MM.1S (cell line): ENCODE measurements at regions not wholly inside any gene's neighbourhood (a gene's known extent, or its start where the extent isn't known, plus 50 kb on each side); places are given as distances from the start of the nearest gene placed in this dataset.

Experiments
- DNase-seq: peaks from one replicate; pipeline ENCODE4 v3.0.0-alpha.2; 2015
- H2AFZ ChIP-seq: fragments of 300-600 bp; sonication (generic); 2 replicates; pipeline ENCODE4 v1.6.0; 2016; ENCODE audit warnings: antibody characterized with exemption, low read length
- H3F3A ChIP-seq: fragments of 300-600 bp; sonication (generic); 2 replicates; pipeline ENCODE4 v1.6.1; 2016; ENCODE audit warnings: mild to moderate bottlenecking, antibody characterized with exemption, low read length, moderate library complexity, mixed read lengths; ENCODE audit not compliant: insufficient read depth
- H3K27ac ChIP-seq: fragments of 300-600 bp; sonication (generic); 2 replicates; pipeline ENCODE4 v1.5.1; 2016; ENCODE audit warnings: mild to moderate bottlenecking, low read length
- H3K27me3 ChIP-seq: fragments of 300-600 bp; sonication (generic); replicated peaks from 2 replicates; pipeline ENCODE4 v1.6.0; 2016; ENCODE audit warnings: low read length; ENCODE audit not compliant: insufficient read depth
- H3K36me3 ChIP-seq: fragments of 300-600 bp; sonication (generic); replicated peaks from 2 replicates; pipeline ENCODE4 v1.6.1; 2016; ENCODE audit warnings: mild to moderate bottlenecking, low read length, mixed read lengths; ENCODE audit not compliant: insufficient read depth
- H3K4me1 ChIP-seq: fragments of 300-600 bp; sonication (generic); 2 replicates; pipeline ENCODE4 v1.6.1; 2016; ENCODE audit warnings: low read length, mixed read lengths
- H3K4me2 ChIP-seq: fragments of 300-600 bp; sonication (generic); 2 replicates; pipeline ENCODE4 v1.6.0; 2016; ENCODE audit warnings: low read depth, low read length
- H3K4me3 ChIP-seq: fragments of 300-600 bp; sonication (generic); 2 replicates; pipeline ENCODE4 v1.5.1; 2016; ENCODE audit warnings: low read length, mixed read lengths
- H3K79me2 ChIP-seq: fragments of 300-600 bp; sonication (generic); 2 replicates; pipeline ENCODE4 v1.6.1; 2016; ENCODE audit warnings: mixed run types, low read length, mixed read lengths
- H3K9ac ChIP-seq: fragments of 300-600 bp; sonication (generic); 2 replicates; pipeline ENCODE4 v1.6.1; 2016; ENCODE audit warnings: low read length, mixed read lengths
- H3K9me2 ChIP-seq: fragments of 300-600 bp; sonication (generic); replicated peaks from 2 replicates; pipeline ENCODE4 v1.6.1; 2016; ENCODE audit warnings: mild to moderate bottlenecking, low read length, mixed read lengths; ENCODE audit not compliant: insufficient read depth
- H3K9me3 ChIP-seq: fragments of 300-600 bp; sonication (generic); replicated peaks from 2 replicates; pipeline ENCODE4 v1.6.1; 2016; ENCODE audit warnings: mild to moderate bottlenecking, low read length, mixed read lengths; ENCODE audit not compliant: insufficient read depth
- H4K20me1 ChIP-seq: fragments of 300-600 bp; sonication (generic); 2 replicates; pipeline ENCODE4 v1.6.1; 2016; ENCODE audit warnings: mild to moderate bottlenecking, low read length, moderate library complexity, mixed read lengths; ENCODE audit not compliant: insufficient read depth
- EZH2 ChIP-seq: fragments of 300-600 bp; sonication (generic); optimal IDR thresholded peaks from 2 replicates; pipeline ENCODE3; 2017; ENCODE audit warnings: low read depth, mild to moderate bottlenecking, antibody characterized with exemption, low read length, mixed read lengths
- EZH2phosphoT487 ChIP-seq: fragments of 300-600 bp; sonication (generic); IDR thresholded peaks from 2 replicates; pipeline ENCODE4 v1.6.1; 2018; ENCODE audit warnings: antibody characterized with exemption, low read length
- TF ChIP-seq, protein P1 (sequence below): fragments of 300-600 bp; sonication (generic); IDR thresholded peaks from 2 replicates; pipeline ENCODE4 v1.5.1; 2016; ENCODE audit warnings: antibody characterized with exemption, low read length, mixed read lengths

DNA sequence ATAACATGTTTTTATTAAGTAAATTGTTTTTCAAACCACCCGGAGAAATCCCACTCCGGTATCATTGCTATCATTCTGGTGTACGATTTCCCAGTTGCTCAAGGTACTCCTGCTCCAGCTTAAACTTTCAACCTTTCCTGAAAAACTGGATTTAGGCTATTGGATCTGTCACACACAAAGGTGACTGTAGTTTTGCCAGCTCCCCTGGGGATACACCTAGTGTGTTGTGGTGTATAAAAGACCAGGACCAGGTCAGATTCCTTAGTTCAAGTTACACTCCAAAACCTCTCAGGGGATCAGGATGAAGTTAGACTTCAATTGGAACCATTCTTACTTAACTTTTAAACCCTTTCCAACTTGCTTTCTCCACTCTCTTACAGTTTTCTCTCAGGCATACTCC lies 303.9 kb downstream of the NOVA1 start:
- H3K27ac ChIP-seq, result no peak overlapping the region
- H3K4me3 ChIP-seq, result no peak overlapping the region
- no peaks in the 10 kb centered on the region for H3K79me2 ChIP-seq
- no peak overlapping the region for H3K9ac ChIP-seq
- DNase-seq, result no peak
- H3K27me3 ChIP-seq, result no peaks in the 10 kb centered on the region
- no peaks in the 10 kb centered on the region for H3K36me3 ChIP-seq
- H4K20me1 ChIP-seq, result no peaks in the 10 kb centered on the region
- no peak overlapping the region for H2AFZ ChIP-seq
- H3K9me2 ChIP-seq, result no peaks in the 10 kb centered on the region
- TF ChIP-seq EZH2phosphoT487, result no peak
- TF ChIP-seq, protein P1, sequence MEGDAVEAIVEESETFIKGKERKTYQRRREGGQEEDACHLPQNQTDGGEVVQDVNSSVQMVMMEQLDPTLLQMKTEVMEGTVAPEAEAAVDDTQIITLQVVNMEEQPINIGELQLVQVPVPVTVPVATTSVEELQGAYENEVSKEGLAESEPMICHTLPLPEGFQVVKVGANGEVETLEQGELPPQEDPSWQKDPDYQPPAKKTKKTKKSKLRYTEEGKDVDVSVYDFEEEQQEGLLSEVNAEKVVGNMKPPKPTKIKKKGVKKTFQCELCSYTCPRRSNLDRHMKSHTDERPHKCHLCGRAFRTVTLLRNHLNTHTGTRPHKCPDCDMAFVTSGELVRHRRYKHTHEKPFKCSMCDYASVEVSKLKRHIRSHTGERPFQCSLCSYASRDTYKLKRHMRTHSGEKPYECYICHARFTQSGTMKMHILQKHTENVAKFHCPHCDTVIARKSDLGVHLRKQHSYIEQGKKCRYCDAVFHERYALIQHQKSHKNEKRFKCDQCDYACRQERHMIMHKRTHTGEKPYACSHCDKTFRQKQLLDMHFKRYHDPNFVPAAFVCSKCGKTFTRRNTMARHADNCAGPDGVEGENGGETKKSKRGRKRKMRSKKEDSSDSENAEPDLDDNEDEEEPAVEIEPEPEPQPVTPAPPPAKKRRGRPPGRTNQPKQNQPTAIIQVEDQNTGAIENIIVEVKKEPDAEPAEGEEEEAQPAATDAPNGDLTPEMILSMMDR, result no peak
- no peaks in the 10 kb centered on the region for H3K9me3 ChIP-seq
- H3K4me2 ChIP-seq, result no peak overlapping the region
- no peaks in the 10 kb centered on the region for H3F3A ChIP-seq
- no peaks in the 10 kb centered on the region for H3K4me1 ChIP-seq

DNA sequence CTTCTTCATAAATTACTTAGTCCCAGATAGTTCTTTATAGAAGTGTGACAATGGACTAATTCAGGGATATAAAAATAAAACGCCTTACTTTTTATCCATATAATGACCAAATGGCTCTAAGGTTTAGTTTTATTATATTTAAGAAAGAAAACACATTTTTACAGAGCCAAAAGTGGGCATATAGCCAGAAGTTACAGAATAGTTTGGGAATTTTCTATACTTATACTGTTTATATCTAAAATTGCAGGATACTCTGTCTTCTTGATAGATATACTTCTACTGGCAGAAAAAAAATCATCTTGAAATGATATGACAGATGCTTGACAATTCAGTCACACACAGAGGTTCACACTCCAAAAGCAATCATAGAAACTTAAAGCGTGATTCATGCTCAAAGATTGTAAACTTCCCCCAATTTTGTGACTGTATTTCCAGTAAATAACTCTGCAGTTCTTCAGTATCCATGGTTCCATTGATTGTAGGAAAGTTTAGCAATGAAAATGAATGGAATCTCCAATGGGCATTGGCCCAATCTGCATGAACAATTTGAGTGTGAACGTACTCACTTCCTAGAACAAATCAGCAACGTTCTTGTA lies 307.8 kb downstream of the NOVA1 start:
- DNase-seq, result no peak
- Histone ChIP-seq H2AFZ (no peak overlapping the region), H3K9me2 (no peaks in the 10 kb centered on the region), H3K27me3 (no peaks in the 10 kb centered on the region), H3K4me1 (no peaks in the 10 kb centered on the region), H3K36me3 (no peaks in the 10 kb centered on the region), H3K79me2 (no peaks in the 10 kb centered on the region), H3K27ac (no peak overlapping the region), H3F3A (no peaks in the 10 kb centered on the region), H3K4me2 (no peak overlapping the region), H3K9me3 (no peaks in the 10 kb centered on the region), H3K4me3 (no peak overlapping the region), H4K20me1 (no peaks in the 10 kb centered on the region), H3K9ac (no peak overlapping the region)
- TF ChIP-seq, protein P1, result no peak
- no peak for TF ChIP-seq EZH2
- TF ChIP-seq EZH2phosphoT487, result no peak

DNA sequence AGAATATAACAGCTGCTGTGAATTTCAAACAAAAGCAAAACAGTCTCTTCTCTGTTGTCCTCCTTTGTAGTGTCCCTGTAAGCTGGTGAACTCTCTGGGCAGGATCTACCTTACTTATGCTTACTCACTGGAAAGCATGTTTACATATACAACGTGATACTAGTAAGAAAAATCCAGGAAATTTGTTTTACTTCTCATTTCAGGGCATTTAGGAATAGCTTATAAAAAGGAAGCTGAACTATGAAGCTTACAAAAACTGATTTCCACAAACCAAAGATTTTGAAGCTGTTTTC lies 311.0 kb downstream of the NOVA1 start:
- Histone ChIP-seq H3K9ac (no peak overlapping the region), H3K9me2 (no peaks in the 10 kb centered on the region), H4K20me1 (no peaks in the 10 kb centered on the region), H3K79me2 (no peaks in the 10 kb centered on the region), H3K9me3 (no peaks in the 10 kb centered on the region), H3K27me3 (no peaks in the 10 kb centered on the region), H2AFZ (no peak overlapping the region), H3F3A (no peaks in the 10 kb centered on the region), H3K36me3 (no peaks in the 10 kb centered on the region), H3K27ac (no peak overlapping the region), H3K4me3 (no peak overlapping the region), H3K4me2 (no peak overlapping the region), H3K4me1 (no peaks in the 10 kb centered on the region)
- TF ChIP-seq EZH2, result no peak
- TF ChIP-seq, protein P1, result no peak
- no peak for TF ChIP-seq EZH2phosphoT487
- DNase-seq, result no peak
